GM23248 (cell line): ENCODE measurements at regions not wholly inside any gene's neighbourhood (a gene's known extent, or its start where the extent isn't known, plus 50 kb on each side); places are given as distances from the start of the nearest gene placed in this dataset.
"Not testable (repeated sequence)": the region's sequence is repeated elsewhere in the genome, so short reads cannot be mapped to it uniquely, and the experiment has no call there.

Source experiments
- DNase-seq: peaks from one replicate; pipeline ENCODE4 v3.0.0-alpha.2; 2015
- H2AFZ ChIP-seq: fragments of 200-600 bp; sonication (generic); 2 replicates; pipeline ENCODE4 v1.6.1; 2016; ENCODE audit warnings: antibody characterized with exemption
- H3F3A ChIP-seq: fragments of 200-600 bp; sonication (generic); 2 replicates; pipeline ENCODE4 v1.6.1; 2016; ENCODE audit warnings: mild to moderate bottlenecking, antibody characterized with exemption, mixed run types; ENCODE audit not compliant: insufficient read depth
- H3K27ac ChIP-seq: fragments of 200-600 bp; sonication (generic); 2 replicates; pipeline ENCODE4 v1.5.1; 2016; ENCODE audit warnings: mild to moderate bottlenecking
- H3K27me3 ChIP-seq: fragments of 200-600 bp; sonication (generic); replicated peaks from 2 replicates; pipeline ENCODE4 v1.6.1; 2016; ENCODE audit warnings: mild to moderate bottlenecking; ENCODE audit not compliant: insufficient read depth
- H3K36me3 ChIP-seq: fragments of 200-600 bp; sonication (generic); 2 replicates; pipeline ENCODE4 v1.6.1; 2016; ENCODE audit warnings: low read depth, mild to moderate bottlenecking
- H3K4me1 ChIP-seq: fragments of 200-600 bp; sonication (generic); 2 replicates; pipeline ENCODE4 v1.6.1; 2016; ENCODE audit warnings: mild to moderate bottlenecking; ENCODE audit not compliant: insufficient read depth
- H3K4me2 ChIP-seq: fragments of 200-600 bp; sonication (generic); one replicate; pipeline ENCODE4 v1.6.1; 2016; ENCODE audit warnings: mild to moderate bottlenecking; ENCODE audit not compliant: unreplicated experiment
- H3K4me3 ChIP-seq: fragments of 200-600 bp; sonication (generic); 2 replicates; pipeline ENCODE4 v1.5.1; 2016; ENCODE audit warnings: mild to moderate bottlenecking
- H3K79me2 ChIP-seq: fragments of 200-600 bp; sonication (generic); 2 replicates; pipeline ENCODE4 v1.6.1; 2016; ENCODE audit warnings: mild to moderate bottlenecking; ENCODE audit not compliant: insufficient read depth
- H3K9ac ChIP-seq: fragments of 200-600 bp; sonication (generic); 2 replicates; pipeline ENCODE4 v1.6.1; 2016; ENCODE audit warnings: mild to moderate bottlenecking
- H3K9me2 ChIP-seq: fragments of 200-600 bp; sonication (generic); 2 replicates; pipeline ENCODE4 v1.6.1; 2016; ENCODE audit warnings: mixed run types, mild to moderate bottlenecking, moderate library complexity; ENCODE audit not compliant: insufficient read depth
- H3K9me3 ChIP-seq: fragments of 200-600 bp; sonication (generic); one replicate; pipeline ENCODE4 v1.6.1; 2017; ENCODE audit warnings: low read depth
- H4K20me1 ChIP-seq: fragments of 200-600 bp; sonication (generic); 2 replicates; pipeline ENCODE4 v1.6.0; 2016; ENCODE audit not compliant: insufficient read depth
- EZH2 ChIP-seq: fragments of 200-600 bp; sonication (generic); IDR thresholded peaks from 2 replicates; pipeline ENCODE4 v1.6.1; 2018; ENCODE audit warnings: antibody characterized with exemption, mild to moderate bottlenecking; ENCODE audit not compliant: insufficient read depth, poor library complexity, severe bottlenecking
- EZH2phosphoT487 ChIP-seq: fragments of 200-600 bp; sonication (generic); IDR thresholded peaks from 2 replicates; pipeline ENCODE4 v1.6.1; 2018; ENCODE audit warnings: antibody characterized with exemption, moderate library complexity, mild to moderate bottlenecking, low read depth; ENCODE audit not compliant: insufficient read depth
- WGBS, 2 experiments: methylation state at CpG; one replicate each; pipeline ENCODE4 v1.1.6; 2015 to 2017; ENCODE audit warnings: low lambda C conversion rate in 2 of 2, low coverage in 1 of 2; ENCODE audit errors: missing lambda C conversion rate in 2 of 2; 5-methylcytosine and 5-hydroxymethylcytosine counted together
- in situ Hi-C: fragments of 300-500 bp; cut with MboI; formaldehyde crosslinking; loops from 2 replicates; pipeline ENCODE4 v1.15.0; 2020

DNA sequence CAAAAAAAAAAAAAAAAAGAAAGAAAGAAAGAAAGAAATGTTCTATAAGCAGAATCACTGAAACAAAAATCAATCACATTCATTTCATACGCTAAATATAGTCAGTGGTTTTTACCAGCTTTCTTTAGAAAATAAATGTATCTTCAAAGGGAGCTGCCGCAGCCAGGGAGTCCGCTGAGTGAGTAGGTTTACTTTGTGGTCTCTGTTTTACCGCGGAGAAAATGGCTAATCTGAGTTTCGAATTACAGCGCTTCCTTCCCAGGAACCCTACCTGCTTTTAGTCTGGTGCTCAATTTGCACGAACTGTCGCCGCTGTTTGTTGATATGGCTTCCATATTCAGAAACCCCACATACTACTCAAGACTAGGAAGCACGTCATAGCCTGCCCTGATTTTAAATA lies 102.4 kb downstream of the TFAP2A start:
- Histone ChIP-seq H3K27me3 (no peaks in the 10 kb centered on the region), H2AFZ (no peak overlapping the region), H3K27ac (no peak overlapping the region), H3K4me2 (no peak overlapping the region), H4K20me1 (no peaks in the 10 kb centered on the region), H3K4me3 (no peak overlapping the region), H3K4me1 (no peaks in the 10 kb centered on the region), H3K9me2 (no peaks in the 10 kb centered on the region), H3K9ac (no peak overlapping the region), H3K79me2 (no peaks in the 10 kb centered on the region), H3F3A (no peaks in the 10 kb centered on the region), H3K36me3 (no peaks in the 10 kb centered on the region), H3K9me3 (no peaks in the 10 kb centered on the region)
- no peak for TF ChIP-seq EZH2
- TF ChIP-seq EZH2phosphoT487 = no peak
- in situ Hi-C loops = no loop called here
- WGBS, 2 experiments = 70 to 71% methylated on average over 11 of the region's 11 CpGs
- DNase-seq = no peak

DNA sequence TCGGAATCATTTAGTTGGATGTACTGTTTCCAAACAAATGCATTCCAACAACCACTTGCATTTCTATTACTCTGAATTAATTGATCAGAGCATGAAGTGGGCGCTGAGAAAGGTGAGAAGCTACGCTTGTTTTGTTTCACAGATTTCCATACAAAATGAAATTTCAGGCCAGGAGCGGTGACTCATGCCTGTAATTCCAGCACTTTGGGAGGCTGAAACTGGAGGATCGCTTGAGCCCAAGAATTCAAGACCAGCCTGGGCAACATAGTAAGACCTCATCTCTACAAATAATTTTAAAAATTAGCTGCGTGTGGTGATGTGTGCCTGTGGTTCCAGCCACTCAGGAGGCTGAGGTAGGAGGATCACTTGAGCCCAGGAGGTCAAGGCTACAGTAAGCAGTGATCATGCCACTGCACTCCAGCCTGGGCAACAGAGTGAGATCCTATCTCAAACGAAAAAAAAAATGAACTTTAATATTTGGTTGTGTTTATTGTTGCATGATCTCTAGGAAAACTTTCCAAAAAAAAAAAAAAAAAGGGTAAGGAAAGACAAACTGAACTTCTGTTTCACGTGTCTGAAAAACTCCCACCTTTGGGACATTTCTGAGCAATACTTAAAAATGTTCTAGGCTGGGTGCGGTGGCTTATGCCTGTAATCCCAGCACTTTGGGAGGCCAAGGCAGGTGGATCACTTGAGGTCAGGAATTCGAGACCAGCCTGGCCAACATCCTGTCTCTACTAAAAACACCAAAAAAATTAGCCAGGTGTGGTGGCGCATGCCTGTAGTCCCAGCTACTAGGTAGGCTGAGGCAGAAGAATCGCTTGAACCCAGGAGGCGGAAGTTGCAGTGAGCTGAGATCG lies 103.1 kb downstream of the TFAP2A start:
- DNase-seq, in situ Hi-C loops, H2AFZ ChIP-seq, H3K9me2 ChIP-seq, H3F3A ChIP-seq, H3K9ac ChIP-seq, H3K36me3 ChIP-seq, H3K79me2 ChIP-seq, H3K4me1 ChIP-seq, H3K27me3 ChIP-seq, H3K27ac ChIP-seq, H4K20me1 ChIP-seq, H3K9me3 ChIP-seq, H3K4me2 ChIP-seq, H3K4me3 ChIP-seq: not testable (repeated sequence)
- WGBS, 2 experiments = 48 to 50% methylated on average over 14 of the region's 14 CpGs

DNA sequence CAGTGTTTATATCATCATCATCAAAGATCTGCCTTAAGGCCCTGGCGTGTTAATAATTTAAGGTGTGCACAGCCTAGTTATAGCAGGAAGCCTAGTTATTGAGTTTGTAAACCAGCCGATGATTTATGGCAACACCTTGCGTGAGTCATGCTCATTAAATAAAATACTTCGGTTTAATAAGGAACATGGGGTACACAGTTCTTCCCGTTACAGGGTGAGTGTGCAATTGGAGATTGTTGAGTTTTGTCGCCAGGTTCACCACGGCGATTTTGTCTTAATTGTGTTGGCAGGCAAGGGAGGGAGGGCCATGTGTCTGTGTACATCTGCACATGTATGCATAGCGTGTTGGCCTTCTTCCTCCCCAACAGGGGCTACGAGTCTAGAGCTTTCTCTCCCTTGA lies 104.0 kb downstream of the TFAP2A start:
- Histone ChIP-seq H3K27me3 (no peaks in the 10 kb centered on the region), H3K4me2 (no peak overlapping the region), H3K9me3 (no peaks in the 10 kb centered on the region), H3K9me2 (no peaks in the 10 kb centered on the region), H3K4me3 (no peak overlapping the region), H3K27ac (no peak overlapping the region), H4K20me1 (no peaks in the 10 kb centered on the region), H3K36me3 (no peaks in the 10 kb centered on the region), H3K4me1 (no peaks in the 10 kb centered on the region), H3F3A (no peaks in the 10 kb centered on the region), H2AFZ (no peak overlapping the region), H3K79me2 (no peaks in the 10 kb centered on the region), H3K9ac (no peak overlapping the region)
- 48 to 55% methylated on average over 10 of the region's 10 CpGs for WGBS, 2 experiments
- TF ChIP-seq EZH2 (no peak), EZH2phosphoT487 (no peak)
- in situ Hi-C loops = no loop called here
- no peak for DNase-seq

DNA sequence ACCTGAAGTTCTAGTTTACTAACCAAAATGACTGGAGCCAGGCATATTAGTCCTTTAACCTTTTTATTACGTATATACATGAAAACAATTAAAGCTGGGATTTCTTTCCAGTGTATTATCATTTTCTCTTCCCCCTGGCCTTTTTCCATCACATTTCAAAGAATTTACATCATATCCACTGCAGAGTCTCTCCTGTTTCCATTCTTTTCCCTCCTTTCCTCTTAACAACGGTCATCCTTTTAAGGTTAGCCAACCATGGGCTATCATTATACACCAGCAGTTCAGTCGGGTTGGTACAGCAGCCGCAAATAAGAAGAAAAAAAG lies 104.6 kb downstream of the TFAP2A start:
- 42 to 51% methylated on average over 4 of the region's 4 CpGs for WGBS, 2 experiments
- no peaks in the 10 kb centered on the region for H3K27me3 ChIP-seq
- H3K9me2 ChIP-seq = no peaks in the 10 kb centered on the region
- no peak overlapping the region for H3K9ac ChIP-seq
- 0 out of 2 replicates have a peak overlapping the region, but pooled peaks have one; percentile 10 for H2AFZ ChIP-seq
- H3K4me3 ChIP-seq = no peak overlapping the region
- H3K4me2 ChIP-seq = no peak overlapping the region
- H3K27ac ChIP-seq = no peak overlapping the region
- in situ Hi-C loops = no loop called here
- no peak for DNase-seq
- no peaks in the 10 kb centered on the region for H3K36me3 ChIP-seq
- no peaks in the 10 kb centered on the region for H3K9me3 ChIP-seq
- no peak for TF ChIP-seq EZH2
- no peak for TF ChIP-seq EZH2phosphoT487
- no peaks in the 10 kb centered on the region for H3K4me1 ChIP-seq
- H3K79me2 ChIP-seq = no peaks in the 10 kb centered on the region
- no peaks in the 10 kb centered on the region for H3F3A ChIP-seq
- H4K20me1 ChIP-seq = no peaks in the 10 kb centered on the region
